ENCODE measurements at regions not wholly inside any gene's neighbourhood (a gene's known extent, or its start where the extent isn't known, plus 50 kb on each side); places are given as distances from the start of the nearest gene placed in this dataset.
"Not testable (repeated sequence)": the region's sequence is repeated elsewhere in the genome, so short reads cannot be mapped to it uniquely, and the experiment has no call there.

- no peak for DNase-seq (ENCODE audit: low spot score)
Observed at GRCh38 chr5:29252390-29252789, 1941.1 kb upstream of the CDH6 start.

GRCh38 chr5:29247346-29248028 is 1946.0 kb upstream of the CDH6 start:
- no peak for DNase-seq (ENCODE audit: low spot score)

GRCh38 chr5:29240379-29240778 is 1953.1 kb upstream of the CDH6 start:
- DNase-seq (ENCODE audit: low spot score): no peak

- DNase-seq (ENCODE audit: low spot score): no peak
Observed at GRCh38 chr5:29239606-29240005, 1953.9 kb upstream of the CDH6 start.

- no peak for DNase-seq (ENCODE audit: low spot score)
Observed at GRCh38 chr5:29238115-29238514, 1955.4 kb upstream of the CDH6 start.

GRCh38 chr5:29231154-29231553 is 1962.3 kb upstream of the CDH6 start:
- no peak for DNase-seq (ENCODE audit: low spot score)

- no peak for DNase-seq (ENCODE audit: low spot score)
Observed at GRCh38 chr5:29230591-29230990, 1962.9 kb upstream of the CDH6 start.

GRCh38 chr5:29229461-29229860 is 1964.0 kb upstream of the CDH6 start:
- no peak for DNase-seq (ENCODE audit: low spot score)

- DNase-seq (ENCODE audit: low spot score): no peak
Observed at GRCh38 chr5:29218138-29218537, 1975.3 kb upstream of the CDH6 start.

GRCh38 chr5:29214839-29215238 is 1978.6 kb upstream of the CDH6 start:
- no peak for DNase-seq (ENCODE audit: low spot score)

- DNase-seq (ENCODE audit: low spot score): no peak
Observed at GRCh38 chr5:29213475-29213874, 1980.0 kb upstream of the CDH6 start.

GRCh38 chr5:29208024-29208423 is 1985.5 kb upstream of the CDH6 start:
- no peak for DNase-seq (ENCODE audit: low spot score)

GRCh38 chr5:29203049-29203448 is 1990.4 kb upstream of the CDH6 start:
- DNase-seq (ENCODE audit: low spot score): no peak

GRCh38 chr5:29197631-29198454 is 1995.6 kb upstream of the CDH6 start:
- DNase-seq (ENCODE audit: low spot score): no peak

GRCh38 chr5:29193972-29194371 is 1999.5 kb upstream of the CDH6 start:
- DNase-seq (ENCODE audit: low spot score): no peak

GRCh38 chr5:29191269-29192048 is 2002.0 kb upstream of the CDH6 start:
- not testable (repeated sequence) for DNase-seq (ENCODE audit: low spot score)

- not testable (repeated sequence) for DNase-seq (ENCODE audit: low spot score)
Observed at GRCh38 chr5:29190398-29190797, 2003.1 kb upstream of the CDH6 start.

- DNase-seq (ENCODE audit: low spot score): not testable (repeated sequence)
Observed at GRCh38 chr5:29186380-29186779, 2007.1 kb upstream of the CDH6 start.

- no peak for DNase-seq (ENCODE audit: low spot score)
Observed at GRCh38 chr5:29185558-29185957, 2007.9 kb upstream of the CDH6 start.

GRCh38 chr5:29175774-29176173 is 2017.7 kb upstream of the CDH6 start:
- no peak for DNase-seq (ENCODE audit: low spot score)

- no peak for DNase-seq (ENCODE audit: low spot score)
Observed at GRCh38 chr5:29170599-29170998, 2022.9 kb upstream of the CDH6 start.

GRCh38 chr5:29169886-29170285 is 2023.6 kb upstream of the CDH6 start:
- DNase-seq (ENCODE audit: low spot score): no peak

GRCh38 chr5:29162297-29162696 is 2031.2 kb upstream of the CDH6 start:
- no peak for DNase-seq (ENCODE audit: low spot score)

All from ureter (tissue), 1 donor.